ENCODE measurements at regions not wholly inside any gene's neighbourhood (a gene's known extent, or its start where the extent isn't known, plus 50 kb on each side); places are given as distances from the start of the nearest gene placed in this dataset.

DNA sequence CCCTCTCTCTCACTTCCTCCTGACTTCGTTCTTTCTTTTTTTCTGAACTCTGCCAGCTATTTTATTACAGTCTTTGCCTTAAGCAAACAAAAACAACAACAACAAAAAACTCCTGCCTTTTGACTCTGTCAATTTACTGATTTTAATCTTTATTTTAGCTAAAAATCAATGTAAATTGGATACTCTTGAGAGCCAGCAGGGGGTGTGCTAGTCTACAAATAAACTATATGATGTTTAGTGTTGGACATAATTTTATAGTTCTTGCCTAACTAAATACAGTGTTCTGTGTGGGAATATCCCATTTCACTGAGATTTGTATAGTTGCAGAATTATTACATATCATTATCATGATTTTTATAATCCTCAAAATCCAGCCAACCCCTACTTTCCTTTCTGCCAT is 1199.9 kb upstream of the SPRY2 start:
- H3K4me1 ChIP-seq (ENCODE audit: control insufficient read depth, insufficient read depth, low read length), result no peaks in the 10 kb centered on the region
- no peaks in the 10 kb centered on the region for H3K9me3 ChIP-seq (ENCODE audit: control insufficient read depth, insufficient read depth, low read depth, low read length)
- TF ChIP-seq, protein P1, sequence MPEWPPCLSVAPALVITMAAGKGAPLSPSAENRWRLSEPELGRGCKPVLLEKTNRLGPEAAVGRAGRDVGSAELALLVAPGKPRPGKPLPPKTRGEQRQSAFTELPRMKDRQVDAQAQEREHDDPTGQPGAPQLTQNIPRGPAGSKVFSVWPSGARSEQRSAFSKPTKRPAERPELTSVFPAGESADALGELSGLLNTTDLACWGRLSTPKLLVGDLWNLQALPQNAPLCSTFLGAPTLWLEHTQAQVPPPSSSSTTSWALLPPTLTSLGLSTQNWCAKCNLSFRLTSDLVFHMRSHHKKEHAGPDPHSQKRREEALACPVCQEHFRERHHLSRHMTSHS (tag by site-specific recombination; IDR thresholded peaks at IDR 0.05), result no peak
- no peak for TF ChIP-seq ZNF114 (tag by site-specific recombination; IDR thresholded peaks at IDR 0.05)
- TF ChIP-seq ZNF76 (tag by site-specific recombination; IDR thresholded peaks at IDR 0.05; ENCODE audit: borderline replicate concordance, low read depth), result no peak
- no peak for TF ChIP-seq ZNF544 (tag by site-specific recombination; IDR thresholded peaks at IDR 0.05)
- no peak for TF ChIP-seq ZBTB1 (tag by site-specific recombination; IDR thresholded peaks at IDR 0.05)
- no peak for TF ChIP-seq ZNF521 (tag by site-specific recombination; IDR thresholded peaks at IDR 0.05)
- no peak for TF ChIP-seq ZNF777 (tag by site-specific recombination; IDR thresholded peaks at IDR 0.05; ENCODE audit: borderline replicate concordance)
- TF ChIP-seq MYNN (tag by site-specific recombination; IDR thresholded peaks at IDR 0.05; ENCODE audit: borderline replicate concordance), result no peak
- TF ChIP-seq REPIN1 (tag by site-specific recombination; IDR thresholded peaks at IDR 0.05; ENCODE audit: low read depth), result no peak
- TF ChIP-seq, protein P2, sequence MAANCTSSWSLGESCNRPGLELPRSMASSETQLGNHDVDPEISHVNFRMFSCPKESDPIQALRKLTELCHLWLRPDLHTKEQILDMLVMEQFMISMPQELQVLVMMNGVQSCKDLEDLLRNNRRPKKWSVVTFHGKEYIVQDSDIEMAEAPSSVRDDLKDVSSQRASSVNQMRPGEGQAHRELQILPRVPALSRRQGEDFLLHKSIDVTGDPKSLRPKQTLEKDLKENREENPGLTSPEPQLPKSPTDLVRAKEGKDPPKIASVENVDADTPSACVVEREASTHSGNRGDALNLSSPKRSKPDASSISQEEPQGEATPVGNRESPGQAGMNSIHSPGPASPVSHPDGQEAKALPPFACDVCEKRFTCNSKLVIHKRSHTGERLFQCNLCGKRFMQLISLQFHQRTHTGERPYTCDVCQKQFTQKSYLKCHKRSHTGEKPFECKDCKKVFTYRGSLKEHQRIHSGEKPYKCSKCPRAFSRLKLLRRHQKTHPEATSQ (tag by site-specific recombination; IDR thresholded peaks at IDR 0.05), result no peak
- no peak for TF ChIP-seq ZNF433 (tag by site-specific recombination; IDR thresholded peaks at IDR 0.05; ENCODE audit: low read depth)
- no peak for TF ChIP-seq ZNF560 (tag by site-specific recombination; IDR thresholded peaks at IDR 0.05; ENCODE audit: borderline replicate concordance)
- H3K27ac ChIP-seq (ENCODE audit: extremely low read depth, low read depth, low read length), result no peak overlapping the region
- POLR2A ChIA-PET, result no interaction called here
- CTCF ChIA-PET, result interaction anchor here (0.6 to 1.1 kb wide), 3 partner anchors 162 to 370 kb away, joined by 3 to 5 read pairs (median 3); no protein-coding TSS in a partner anchor
- H3K4me3 ChIP-seq (ENCODE audit: low read depth, low read length), result no peak overlapping the region
- no peaks in the 10 kb centered on the region for H3K36me3 ChIP-seq (ENCODE audit: control insufficient read depth in 2 of 2, insufficient read depth in 1 of 2, low read length in 2 of 2)

DNA sequence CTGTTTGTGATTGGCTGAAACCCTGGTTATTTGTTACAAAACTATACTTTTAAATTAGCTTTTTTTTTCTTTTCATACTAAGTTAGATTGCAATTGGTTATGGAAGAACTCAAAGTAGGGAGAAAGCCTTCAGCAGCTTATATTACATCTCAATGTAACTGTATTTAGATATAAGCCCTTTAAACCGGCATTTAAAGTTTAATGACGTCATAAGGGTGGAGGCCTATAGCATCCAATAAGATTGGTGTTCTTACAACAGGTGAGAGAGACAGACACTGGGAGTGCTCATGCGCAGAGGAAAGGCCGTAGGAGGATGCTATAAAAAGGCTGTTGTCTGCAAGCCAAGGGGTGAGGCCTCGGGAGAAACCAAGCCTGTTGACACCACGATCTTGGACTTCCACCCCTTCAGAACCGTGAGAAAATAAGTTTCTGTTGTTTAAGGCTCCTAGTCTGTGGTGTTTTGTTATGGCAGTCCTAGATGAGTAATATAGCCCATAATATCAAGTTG is 1198.8 kb upstream of the SPRY2 start:
- Histone ChIP-seq H3K27ac (ENCODE audit: extremely low read depth, low read depth, low read length) (no peak overlapping the region), H3K4me1 (ENCODE audit: control insufficient read depth, insufficient read depth, low read length) (no peaks in the 10 kb centered on the region), H3K36me3 (ENCODE audit: control insufficient read depth in 2 of 2, insufficient read depth in 1 of 2, low read length in 2 of 2) (no peaks in the 10 kb centered on the region), H3K9me3 (ENCODE audit: control insufficient read depth, insufficient read depth, low read depth, low read length) (no peaks in the 10 kb centered on the region), H3K4me3 (ENCODE audit: low read depth, low read length) (no peak overlapping the region)
- ChIA-PET POLR2A (no interaction called here), CTCF (no interaction called here)
- TF ChIP-seq, protein P3, sequence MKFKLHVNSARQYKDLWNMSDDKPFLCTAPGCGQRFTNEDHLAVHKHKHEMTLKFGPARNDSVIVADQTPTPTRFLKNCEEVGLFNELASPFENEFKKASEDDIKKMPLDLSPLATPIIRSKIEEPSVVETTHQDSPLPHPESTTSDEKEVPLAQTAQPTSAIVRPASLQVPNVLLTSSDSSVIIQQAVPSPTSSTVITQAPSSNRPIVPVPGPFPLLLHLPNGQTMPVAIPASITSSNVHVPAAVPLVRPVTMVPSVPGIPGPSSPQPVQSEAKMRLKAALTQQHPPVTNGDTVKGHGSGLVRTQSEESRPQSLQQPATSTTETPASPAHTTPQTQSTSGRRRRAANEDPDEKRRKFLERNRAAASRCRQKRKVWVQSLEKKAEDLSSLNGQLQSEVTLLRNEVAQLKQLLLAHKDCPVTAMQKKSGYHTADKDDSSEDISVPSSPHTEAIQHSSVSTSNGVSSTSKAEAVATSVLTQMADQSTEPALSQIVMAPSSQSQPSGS (tag by site-specific recombination; IDR thresholded peaks at IDR 0.05; ENCODE audit: low read depth), result 0 out of 2 replicates have a peak, but pooled peaks have one; percentile 21
- no peak for TF ChIP-seq ZNF548 (tag by site-specific recombination; IDR thresholded peaks at IDR 0.05)

DNA sequence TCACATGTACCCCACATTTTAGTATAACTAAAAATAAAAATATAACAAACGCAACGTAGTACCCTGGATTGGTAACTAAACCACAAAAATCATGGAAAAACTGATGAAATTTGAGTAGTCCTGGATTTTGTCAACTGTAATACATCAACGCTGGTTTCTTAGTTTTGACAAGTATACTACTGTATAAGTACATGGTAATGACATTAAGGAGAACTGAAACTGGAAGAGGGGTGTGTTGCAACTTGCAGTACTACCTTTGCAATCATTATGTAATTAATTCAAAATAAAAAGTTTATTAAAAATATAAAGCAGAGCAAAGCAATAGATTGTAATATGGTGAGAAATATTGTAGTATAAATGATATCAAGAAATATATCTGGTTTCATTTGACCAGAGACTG is 1158.0 kb upstream of the SPRY2 start:
- Histone ChIP-seq H3K36me3 (ENCODE audit: control insufficient read depth in 2 of 2, insufficient read depth in 1 of 2, low read length in 2 of 2) (no peaks in the 10 kb centered on the region), H3K4me3 (ENCODE audit: low read depth, low read length) (no peak overlapping the region), H3K27ac (ENCODE audit: extremely low read depth, low read depth, low read length) (no peak overlapping the region), H3K4me1 (ENCODE audit: control insufficient read depth, insufficient read depth, low read length) (no peaks in the 10 kb centered on the region), H3K9me3 (ENCODE audit: control insufficient read depth, insufficient read depth, low read depth, low read length) (no peaks in the 10 kb centered on the region)
- TF ChIP-seq ZNF121 (tag by site-specific recombination; IDR thresholded peaks at IDR 0.05) (no peak), ZNF558 (tag by site-specific recombination; IDR thresholded peaks at IDR 0.05) (no peak), ZNF311 (tag by site-specific recombination; IDR thresholded peaks at IDR 0.05; ENCODE audit: borderline replicate concordance) (no peak), PRDM1 (tag by site-specific recombination; IDR thresholded peaks at IDR 0.05) (no peak), GLI4 (tag by site-specific recombination; IDR thresholded peaks at IDR 0.05) (no peak), ZNF140 (tag by site-specific recombination; IDR thresholded peaks at IDR 0.05) (no peak)
- CTCF ChIA-PET, result no interaction called here
- POLR2A ChIA-PET, result no interaction called here
